H1 (cell line): ENCODE measurements at regions not wholly inside any gene's neighbourhood (a gene's known extent, or its start where the extent isn't known, plus 50 kb on each side); places are given as distances from the start of the nearest gene placed in this dataset.

Experiments
- ATF3 ChIP-seq: IDR thresholded peaks from 2 replicates; pipeline ENCODE4 v1.6.1; 2011; ENCODE audit warnings: low read depth, mild to moderate bottlenecking, low read length; ENCODE audit not compliant: insufficient read depth

DNA sequence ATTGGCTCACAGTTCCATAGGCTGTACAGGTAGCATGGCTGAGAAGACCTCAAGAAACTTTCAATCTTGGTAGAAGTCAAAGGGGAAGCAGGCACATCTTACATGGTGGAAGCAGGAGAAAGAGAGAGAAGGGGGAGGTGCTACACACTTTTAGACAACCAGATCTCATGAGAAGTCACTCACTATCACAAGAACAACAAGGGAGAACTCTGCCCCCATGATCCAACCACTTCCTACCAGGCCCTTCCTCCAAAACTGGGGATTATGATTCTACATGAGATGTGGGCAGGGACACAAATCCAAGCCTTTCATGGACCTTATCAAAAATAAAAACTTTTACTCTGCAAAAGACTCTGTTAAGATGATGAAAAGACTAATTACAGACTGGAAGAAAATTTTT lies 183.2 kb upstream of the TRIM24 start (continued):
- TF ChIP-seq ATF3, result no peak
